ENCODE measurements at regions not wholly inside any gene's neighbourhood (a gene's known extent, or its start where the extent isn't known, plus 50 kb on each side); places are given as distances from the start of the nearest gene placed in this dataset.

DNA sequence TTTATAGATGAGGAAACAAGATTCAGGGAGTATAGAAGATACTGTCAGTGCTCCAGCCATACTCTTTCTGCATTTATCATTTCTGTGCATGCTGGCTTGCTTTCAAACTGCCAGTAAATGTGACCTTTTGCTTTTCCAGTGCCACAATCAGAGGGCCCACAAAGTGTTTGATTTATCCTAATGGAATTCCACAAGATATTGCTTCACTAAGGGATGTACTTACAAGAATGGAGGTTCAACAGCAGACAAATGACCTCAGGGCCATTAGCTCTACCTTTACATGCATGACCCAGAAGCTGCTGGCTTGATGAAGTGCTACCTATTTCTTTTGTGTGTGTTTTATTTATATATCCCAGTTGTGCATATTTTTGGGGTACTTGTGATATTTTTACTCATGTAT is 171.5 kb upstream of the GRIK2 start:
- TF ChIP-seq POLR2A (IDR thresholded peaks at IDR 0.05): no peak
- TF ChIP-seq CTCF (IDR thresholded peaks at IDR 0.05 in 4 of 5, conservative IDR thresholded peaks at IDR 0.05 in 1 of 5): no peak
- ATAC-seq: no peak
- DNase-seq: no peak
- Histone ChIP-seq H3K27me3 (no peaks in the 10 kb centered on the region), H3K4me1 (no peaks in the 10 kb centered on the region), H3K27ac (no peak overlapping the region), H3K36me3 (no peaks in the 10 kb centered on the region), H3K9me3 (no peaks in the 10 kb centered on the region), H3K4me3 (no peak overlapping the region)
- in situ Hi-C loops (cut with MboI; ENCODE audit: low sequenced_read_pairs in 4 of 4): no loop called here
- intact Hi-C loops (cut with DNase I; ENCODE audit: low total_unique reads): no loop called here

- intact Hi-C loops (cut with DNase I; ENCODE audit: low total_unique reads): no loop called here
- no peak for ATAC-seq
Observed at GRCh38 chr6:101224751-101225150, 168.8 kb upstream of the GRIK2 start.

GRCh38 chr6:101226677-101227135 is 166.8 kb upstream of the GRIK2 start:
- intact Hi-C loops (cut with DNase I; ENCODE audit: low total_unique reads): no loop called here

More at GRCh38 chr6:101224751-101225150, 168.8 kb upstream of the GRIK2 start:
- DNase-seq: no peak
- TF ChIP-seq CTCF (IDR thresholded peaks at IDR 0.05 in 4 of 5, conservative IDR thresholded peaks at IDR 0.05 in 1 of 5) (no peak), POLR2A (IDR thresholded peaks at IDR 0.05) (no peak)
- Histone ChIP-seq H3K27ac (no peak overlapping the region), H3K36me3 (no peaks in the 10 kb centered on the region), H3K4me3 (no peak overlapping the region), H3K9me3 (no peaks in the 10 kb centered on the region), H3K27me3 (no peaks in the 10 kb centered on the region), H3K4me1 (no peaks in the 10 kb centered on the region)
- in situ Hi-C loops (cut with MboI; ENCODE audit: low sequenced_read_pairs in 4 of 4): no loop called here

DNA sequence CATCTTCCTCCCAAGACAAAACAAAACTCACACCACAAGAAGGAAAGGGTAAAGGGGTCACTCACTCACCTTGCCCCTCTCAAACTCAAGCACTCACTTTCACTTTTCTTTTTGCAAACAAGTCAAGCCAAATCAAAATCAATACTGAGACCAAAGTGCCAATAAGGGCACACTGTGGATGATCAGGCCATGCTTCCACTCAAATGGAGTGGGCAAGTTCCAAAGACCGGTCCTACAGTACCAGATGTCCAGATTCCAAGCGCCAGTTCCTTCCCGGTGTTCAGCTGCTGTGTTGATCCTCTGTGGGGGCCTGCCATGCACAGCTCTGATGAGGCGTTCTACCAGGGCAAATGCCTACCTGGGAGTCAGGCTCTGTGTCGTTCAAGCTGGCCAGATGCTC is 162.6 kb upstream of the GRIK2 start:
- in situ Hi-C loops (cut with MboI; ENCODE audit: low sequenced_read_pairs in 4 of 4): no loop called here

More at GRCh38 chr6:101226677-101227135, 166.8 kb upstream of the GRIK2 start:
- Histone ChIP-seq H3K4me3 (no peak overlapping the region), H3K36me3 (no peaks in the 10 kb centered on the region), H3K4me1 (no peaks in the 10 kb centered on the region), H3K9me3 (no peaks in the 10 kb centered on the region), H3K27me3 (no peaks in the 10 kb centered on the region), H3K27ac (no peak overlapping the region)
- no peak for DNase-seq
- no peak for ATAC-seq
- in situ Hi-C loops (cut with MboI; ENCODE audit: low sequenced_read_pairs in 4 of 4): no loop called here
- no peak for TF ChIP-seq CTCF (IDR thresholded peaks at IDR 0.05 in 4 of 5, conservative IDR thresholded peaks at IDR 0.05 in 1 of 5)

More for the DNA sequence above, 162.6 kb upstream of the GRIK2 start:
- no peaks in the 10 kb centered on the region for H3K36me3 ChIP-seq
- no peak overlapping the region for H3K4me3 ChIP-seq
- H3K4me1 ChIP-seq: no peaks in the 10 kb centered on the region
- intact Hi-C loops (cut with DNase I; ENCODE audit: low total_unique reads): no loop called here
- H3K27ac ChIP-seq: no peak overlapping the region
- TF ChIP-seq POLR2A (IDR thresholded peaks at IDR 0.05): no peak
- TF ChIP-seq CTCF (IDR thresholded peaks at IDR 0.05 in 4 of 5, conservative IDR thresholded peaks at IDR 0.05 in 1 of 5): no peak
- ATAC-seq: no peak
- H3K27me3 ChIP-seq: no peaks in the 10 kb centered on the region
- DNase-seq: no peak
- H3K9me3 ChIP-seq: no peaks in the 10 kb centered on the region

Data from gastrocnemius medialis (tissue), 4 donors.